ENCODE measurements at regions not wholly inside any gene's neighbourhood (a gene's known extent, or its start where the extent isn't known, plus 50 kb on each side); places are given as distances from the start of the nearest gene placed in this dataset.
"Not testable (repeated sequence)": the region's sequence is repeated elsewhere in the genome, so short reads cannot be mapped to it uniquely, and the experiment has no call there.

DNA sequence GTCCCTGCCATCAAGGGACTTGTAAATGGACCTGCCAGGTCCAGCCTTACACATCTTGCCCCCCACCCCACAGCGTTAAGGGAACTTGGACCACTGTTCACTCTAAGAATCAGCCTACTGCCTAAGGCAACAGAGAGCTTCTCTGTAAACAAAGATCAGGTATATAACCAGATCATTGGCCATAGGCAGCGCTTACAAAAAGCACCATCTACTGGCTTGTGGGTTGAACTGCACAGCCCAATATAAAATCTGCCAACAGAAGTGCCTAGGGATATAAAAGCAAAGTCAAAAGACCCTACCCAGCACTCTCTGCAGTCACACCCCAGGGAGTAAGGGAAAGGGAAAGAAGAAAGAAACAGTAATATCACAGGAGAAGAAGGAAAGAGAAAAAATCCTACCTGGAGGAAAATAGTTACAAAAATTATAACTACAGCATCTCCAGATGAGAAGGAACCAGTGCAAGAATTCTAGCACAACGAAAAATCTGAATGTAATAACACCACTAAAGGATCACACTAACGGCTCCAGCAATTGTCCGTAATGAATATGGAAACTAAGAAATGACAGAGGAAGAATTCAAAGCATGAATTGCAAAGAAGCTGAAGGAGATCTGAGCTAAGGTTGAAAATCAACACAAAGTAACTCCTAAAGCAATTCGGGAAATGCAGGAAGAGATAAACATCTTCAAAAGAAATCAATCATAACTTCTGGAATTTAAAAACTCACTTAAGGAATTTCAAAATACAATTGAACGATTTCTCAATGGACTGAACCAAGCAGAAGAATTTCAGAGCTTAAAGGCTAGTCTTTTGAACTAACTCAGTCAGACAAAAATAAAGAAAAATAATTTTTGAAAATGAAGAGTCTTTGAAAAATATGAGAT lies 95.2 kb upstream of the PCED1B start:
- DNase-seq (ENCODE audit: low read depth in 3 of 3): peak in 2 of 3 experiments; percentile 0 to 8

DNA sequence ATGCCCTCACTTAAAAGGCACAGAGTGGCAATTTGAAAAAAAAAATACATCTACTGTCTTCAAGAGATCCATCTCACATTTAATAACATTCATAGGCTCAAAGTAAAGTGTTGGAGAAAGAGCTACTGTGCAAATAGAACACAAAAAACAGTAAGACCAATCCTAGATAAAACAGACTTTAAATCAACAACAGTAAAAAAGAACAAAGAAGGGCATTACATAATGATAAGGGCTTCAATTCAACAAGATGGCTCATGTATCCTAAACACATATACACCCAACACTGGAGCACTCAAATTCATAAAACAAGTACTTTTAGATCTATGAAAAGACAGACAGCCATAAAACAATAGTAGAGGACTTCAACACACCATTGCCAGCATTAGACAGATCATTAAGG lies 93.6 kb upstream of the PCED1B start:
- DNase-seq (ENCODE audit: low read depth in 3 of 3): no peak

DNA sequence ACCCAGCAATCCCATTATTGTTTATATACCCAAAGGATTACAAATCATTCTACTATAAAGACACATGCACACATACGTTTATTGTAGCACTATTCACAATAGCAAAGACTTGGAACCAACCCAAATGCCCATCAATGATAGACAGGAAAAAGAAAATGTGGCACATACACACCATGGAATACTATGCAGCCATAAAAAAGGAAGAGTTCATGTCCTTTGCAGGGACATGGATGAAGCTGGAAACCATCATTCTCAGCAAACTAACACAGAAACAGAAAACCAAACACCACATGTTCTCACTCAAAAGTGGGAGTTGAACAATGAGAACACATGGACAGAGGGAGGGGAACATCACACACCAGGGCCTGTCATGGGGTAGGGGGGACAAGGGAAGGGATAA lies 91.3 kb upstream of the PCED1B start:
- DNase-seq (ENCODE audit: low read depth in 3 of 3): not testable (repeated sequence)

DNA sequence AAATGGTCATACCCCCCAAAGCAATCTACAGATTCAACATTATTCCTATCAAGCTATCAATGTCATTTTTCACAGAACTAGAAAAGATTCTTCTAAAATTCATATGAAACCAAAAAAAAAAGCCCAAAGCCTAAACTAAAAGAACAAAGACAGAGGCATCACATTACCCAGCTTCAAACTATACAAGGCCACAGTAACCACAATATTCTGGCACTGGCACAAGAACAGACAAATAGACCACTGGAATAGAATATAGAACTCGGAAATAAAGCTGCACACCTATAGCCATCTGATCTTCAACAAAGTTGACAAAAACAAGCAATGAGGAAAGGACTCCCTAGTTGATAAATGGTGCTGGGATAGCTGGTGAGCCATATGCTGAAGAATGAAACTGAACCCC lies 89.2 kb upstream of the PCED1B start:
- no peak for DNase-seq (ENCODE audit: low read depth in 3 of 3)

DNA sequence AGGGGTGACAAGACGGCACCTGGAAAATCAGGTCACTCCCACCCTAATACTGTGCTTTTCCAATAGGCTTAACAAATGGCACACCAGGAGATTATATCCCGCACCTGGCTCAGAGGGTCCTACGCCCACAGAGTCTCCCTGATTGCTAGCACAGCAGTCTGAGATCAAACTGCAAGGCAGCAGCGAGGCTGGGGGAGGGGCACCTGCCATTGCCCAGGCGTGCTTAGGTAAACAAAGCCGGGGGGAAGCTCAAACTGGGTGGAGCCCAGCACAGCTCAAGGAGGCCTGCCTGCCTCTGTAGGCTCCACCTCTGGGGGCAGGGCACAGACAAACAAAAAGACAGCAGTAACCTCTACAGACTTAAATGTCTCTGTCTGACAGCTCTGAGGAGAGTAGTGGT lies 87.4 kb upstream of the PCED1B start:
- DNase-seq (ENCODE audit: low read depth in 3 of 3): not testable (repeated sequence)

DNA sequence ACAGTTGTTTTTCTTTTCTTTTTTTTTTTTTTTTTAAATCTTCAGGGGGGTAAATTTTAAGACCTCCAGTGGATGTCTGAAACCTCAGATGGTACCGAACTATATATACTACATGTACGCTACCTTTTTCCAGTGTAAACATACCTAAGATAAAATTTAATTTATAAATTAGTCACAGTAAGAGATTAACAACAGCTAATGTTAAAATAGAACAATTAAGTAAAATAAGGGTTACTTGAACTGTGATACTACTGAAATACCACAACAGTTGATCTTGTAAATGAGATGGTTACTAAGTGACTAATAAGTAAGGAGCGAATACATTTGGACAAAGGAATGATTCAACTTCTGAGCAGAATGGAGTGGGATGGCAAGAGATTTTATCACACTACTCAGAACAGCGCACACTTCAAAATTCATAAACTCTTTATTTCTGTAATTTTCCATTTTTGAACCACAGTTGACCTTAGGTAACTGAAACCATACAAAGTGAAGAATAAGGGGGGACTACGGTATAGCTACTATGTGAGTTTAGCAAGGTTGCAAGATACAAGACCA lies 80.5 kb upstream of the PCED1B start:
- no peak for DNase-seq (ENCODE audit: low read depth in 3 of 3)

DNA sequence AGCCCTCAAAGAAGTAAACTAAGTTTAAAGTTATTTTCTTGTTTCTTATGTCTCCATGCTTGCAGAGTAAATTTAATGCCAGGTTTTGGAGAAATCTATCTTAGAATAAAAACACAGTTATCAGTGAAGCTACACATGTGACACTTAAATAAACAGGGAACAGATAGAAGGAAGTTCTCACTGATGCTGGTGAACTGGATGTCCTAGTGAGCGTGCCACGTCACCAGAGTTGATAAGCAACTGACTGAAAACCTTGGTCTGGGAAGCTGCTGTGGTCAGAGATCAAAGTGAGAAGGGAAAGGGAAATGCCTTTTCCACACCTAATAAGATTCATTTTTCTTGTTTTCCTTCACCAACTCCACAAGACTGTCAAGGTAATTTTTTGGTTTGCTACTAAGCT lies 74.8 kb upstream of the PCED1B start:
- DNase-seq (ENCODE audit: low read depth in 3 of 3): no peak

DNA sequence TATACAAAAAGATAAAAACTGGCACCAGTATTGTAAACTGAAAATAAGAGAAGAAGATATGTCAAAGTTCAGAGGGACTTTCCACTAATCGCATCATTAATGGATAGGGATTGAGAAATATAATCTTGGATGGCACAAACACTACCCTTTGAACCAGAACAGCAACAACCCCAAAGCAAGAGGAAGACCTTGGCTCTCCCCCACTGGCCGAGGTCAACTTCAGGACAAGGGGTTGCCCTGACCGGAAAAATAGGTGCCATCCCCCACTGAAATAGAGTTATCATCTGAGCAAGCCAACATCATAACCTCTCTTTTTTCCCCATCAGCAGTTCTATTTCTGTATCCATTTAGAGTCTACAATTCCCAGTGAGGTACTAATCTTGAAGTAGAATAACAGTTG lies 72.4 kb upstream of the PCED1B start:
- no peak for DNase-seq (ENCODE audit: low read depth in 3 of 3)

DNA sequence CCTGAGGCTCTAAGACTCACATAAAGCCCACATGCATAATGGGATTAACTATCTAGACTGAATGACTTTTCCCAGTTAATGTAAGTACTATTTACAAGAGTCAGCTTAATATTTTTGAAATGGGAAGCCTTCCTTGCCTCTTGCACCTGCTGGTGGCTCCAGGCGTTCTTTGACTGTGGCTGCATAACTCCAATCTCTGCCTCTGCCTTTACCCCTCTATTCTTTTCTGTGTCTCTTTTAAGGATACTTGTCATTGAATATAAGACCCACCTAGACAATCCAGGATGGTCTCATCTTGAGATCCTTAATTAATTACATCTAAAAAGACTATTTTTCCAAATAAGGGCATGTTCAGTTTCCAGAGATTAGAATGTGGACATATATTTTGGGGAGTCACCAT lies 66.9 kb upstream of the PCED1B start:
- DNase-seq (ENCODE audit: low read depth in 3 of 3): no peak

DNA sequence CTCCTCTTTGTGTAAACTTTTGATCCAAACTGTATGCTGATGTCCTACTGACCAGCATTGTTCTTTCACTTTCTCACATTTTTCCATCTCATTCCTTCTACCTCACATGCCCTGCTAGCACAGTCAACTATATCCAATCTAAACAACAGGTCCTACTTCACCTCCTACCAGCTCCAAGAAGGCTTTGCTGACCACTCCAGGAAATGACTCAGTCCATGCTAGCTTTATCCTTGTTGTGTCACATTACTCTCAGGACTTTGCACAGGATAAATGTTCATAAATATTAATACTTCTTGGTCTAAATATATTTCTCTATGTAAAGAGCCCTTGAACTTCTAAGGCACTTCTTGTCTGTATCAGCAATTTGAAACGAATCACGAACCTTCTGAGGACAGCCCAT lies 64.9 kb upstream of the PCED1B start:
- DNase-seq (ENCODE audit: low read depth in 3 of 3): no peak

DNA sequence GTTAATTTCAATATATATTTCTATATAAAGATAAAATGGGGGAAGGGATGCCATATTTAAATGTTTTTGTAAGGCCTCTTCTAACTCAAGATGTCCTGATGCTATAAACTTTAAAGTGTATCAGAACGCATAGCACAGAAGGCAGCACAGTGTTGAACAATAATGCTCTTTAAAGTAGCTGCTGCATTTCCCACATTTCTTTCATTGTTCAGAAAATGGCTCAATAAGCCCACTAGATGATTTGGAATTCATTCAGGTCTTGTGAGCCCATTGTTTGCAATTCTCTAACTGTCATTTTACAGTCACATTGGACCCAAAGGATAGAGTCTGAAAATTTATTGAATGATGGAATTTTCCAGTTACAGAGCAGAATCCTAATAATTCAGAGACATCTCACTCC lies 64.0 kb upstream of the PCED1B start:
- DNase-seq (ENCODE audit: low read depth in 3 of 3): no peak

DNA sequence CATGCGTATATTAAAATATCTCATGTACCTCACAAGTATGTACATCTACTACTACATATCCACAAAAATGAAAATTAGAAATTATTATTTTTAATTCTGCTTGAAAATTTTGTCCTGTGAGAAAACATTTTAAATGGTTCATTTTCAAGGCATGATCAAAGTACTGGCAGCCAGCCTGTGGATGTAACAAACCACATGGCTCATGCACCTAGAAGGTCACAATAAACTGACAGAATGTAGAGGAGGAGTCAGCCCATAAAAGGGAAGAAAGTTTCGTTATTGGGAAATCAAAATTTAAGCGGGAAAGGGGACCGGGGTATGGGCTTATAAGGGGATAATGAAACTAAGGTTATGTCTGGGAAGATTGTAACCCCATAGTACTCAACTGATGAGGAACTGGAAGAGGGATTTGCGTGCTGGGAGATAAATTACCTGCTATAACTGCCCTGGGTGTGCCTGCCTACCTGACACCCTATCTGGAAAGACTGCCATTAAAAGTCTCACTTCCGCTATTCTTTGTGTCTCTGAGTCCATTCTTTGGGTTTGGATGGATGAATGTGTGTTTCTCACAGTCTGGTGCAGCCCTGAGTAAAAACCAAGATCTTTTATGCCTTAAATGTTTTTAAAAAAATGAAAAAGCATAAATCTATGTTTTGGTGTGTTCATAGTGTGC lies 62.2 kb upstream of the PCED1B start:
- no peak for DNase-seq (ENCODE audit: low read depth in 3 of 3)

DNA sequence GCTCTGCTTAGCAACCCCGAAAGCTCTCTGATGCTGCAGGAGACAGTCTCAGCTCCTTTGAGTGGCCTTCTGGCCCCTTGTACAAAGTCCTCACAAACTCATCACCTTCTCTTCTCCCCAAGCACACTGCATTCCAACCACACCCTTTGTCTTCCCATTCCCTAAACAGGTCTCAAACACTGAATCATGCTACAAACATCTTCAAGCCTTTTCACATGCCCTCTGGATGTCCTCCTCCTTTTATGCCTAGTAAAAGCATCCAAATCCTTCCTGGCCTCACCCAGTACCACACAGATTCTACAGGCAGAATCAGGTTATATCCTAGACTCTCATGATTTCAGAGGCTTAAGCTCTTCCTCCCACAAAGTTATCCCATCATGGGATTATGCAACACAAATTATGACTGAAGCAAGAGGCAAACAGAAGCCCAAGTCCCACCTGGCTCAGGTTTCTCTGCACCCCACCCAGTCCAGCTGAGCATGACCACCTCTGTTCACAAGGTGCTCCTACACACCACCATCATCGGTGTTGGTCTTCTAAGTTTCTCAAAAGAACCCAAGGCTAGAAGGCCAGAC lies 61.4 kb upstream of the PCED1B start:
- DNase-seq (ENCODE audit: low read depth in 3 of 3): no peak

DNA sequence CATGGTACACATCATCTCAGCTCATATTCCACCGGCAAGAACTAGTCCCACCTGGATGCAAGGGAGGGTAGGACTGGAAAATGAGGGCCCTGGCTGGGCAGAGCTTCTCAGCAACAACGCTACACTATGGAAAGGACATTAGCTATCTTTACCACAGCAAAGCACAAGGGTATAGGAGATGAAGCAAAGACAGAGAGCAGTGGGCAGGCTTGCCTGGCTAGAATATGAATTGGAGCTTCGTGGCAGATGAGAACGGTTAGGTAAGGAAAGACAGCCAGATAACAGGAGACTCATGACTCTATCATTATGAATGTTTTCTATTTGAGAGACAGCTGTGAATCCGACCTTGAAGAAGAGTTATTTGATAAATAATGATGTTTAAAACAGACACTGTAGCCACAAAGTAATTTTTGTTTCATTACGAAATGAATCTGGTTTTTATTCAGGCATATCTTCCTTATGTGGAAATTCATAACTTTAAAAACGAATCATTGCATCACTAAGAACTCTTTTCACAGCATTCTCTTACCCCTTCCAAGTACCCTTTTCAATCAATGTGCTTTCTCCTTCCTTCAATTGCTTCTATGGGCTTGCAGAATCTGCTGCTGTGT lies 59.1 kb upstream of the PCED1B start:
- DNase-seq (ENCODE audit: low read depth in 3 of 3): no peak

DNA sequence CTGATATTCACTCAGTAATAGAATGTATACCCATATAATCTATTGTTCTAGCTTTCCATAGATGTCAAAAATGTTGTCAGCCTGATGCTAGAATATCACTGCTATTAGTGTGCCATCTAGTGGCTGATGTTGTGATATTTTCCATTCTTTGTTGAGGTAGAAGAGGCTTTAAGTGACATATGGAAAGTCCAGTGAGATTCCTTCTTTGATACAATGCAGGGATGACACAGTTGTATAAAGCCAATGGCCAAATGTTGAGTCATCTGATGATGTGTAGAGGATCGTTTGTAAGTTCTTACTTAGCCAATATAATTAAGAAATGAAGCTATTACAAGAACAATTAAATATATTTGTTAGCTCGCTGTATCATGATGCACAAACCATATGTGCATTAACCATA lies 58.1 kb upstream of the PCED1B start:
- no peak for DNase-seq (ENCODE audit: low read depth in 3 of 3)

DNA sequence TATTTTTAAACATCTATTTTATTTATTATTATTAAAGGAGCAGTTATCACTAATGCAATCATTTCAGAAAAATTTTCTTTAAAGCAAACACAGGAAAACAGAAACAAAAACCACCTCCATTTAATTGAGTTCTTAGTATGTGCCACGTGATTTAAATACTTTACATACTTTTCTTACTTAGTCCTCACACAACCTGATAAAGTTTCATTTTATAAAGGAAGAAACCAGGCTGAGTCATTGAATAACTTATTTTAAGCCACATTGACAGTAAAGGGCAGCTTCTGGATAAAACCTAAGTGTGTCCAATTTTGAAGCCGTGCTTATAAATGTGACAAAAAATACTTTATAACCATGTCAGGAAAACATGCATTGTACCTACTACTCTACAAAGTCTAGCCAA lies 57.1 kb upstream of the PCED1B start:
- DNase-seq (ENCODE audit: low read depth in 3 of 3): no peak

DNA sequence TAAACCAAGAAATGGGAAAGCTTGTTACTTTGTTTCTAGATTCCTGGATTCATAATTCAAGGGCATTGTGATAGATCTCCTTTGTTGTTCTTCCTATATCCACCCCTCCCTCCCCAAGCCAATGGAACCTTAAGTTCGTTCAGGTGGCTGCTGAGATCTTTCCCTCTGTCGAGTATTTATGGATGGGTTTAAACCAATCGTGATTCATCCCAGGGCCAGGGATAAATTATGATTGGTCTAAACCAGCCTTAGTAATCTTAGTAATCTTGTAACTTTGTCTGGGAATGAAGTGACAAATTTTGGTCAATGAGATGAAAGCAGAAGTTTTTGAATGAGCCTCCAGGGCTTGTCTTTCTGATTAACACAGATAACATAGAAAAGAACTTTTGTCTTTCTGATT lies 56.1 kb upstream of the PCED1B start:
- no peak for DNase-seq (ENCODE audit: low read depth in 3 of 3)

DNA sequence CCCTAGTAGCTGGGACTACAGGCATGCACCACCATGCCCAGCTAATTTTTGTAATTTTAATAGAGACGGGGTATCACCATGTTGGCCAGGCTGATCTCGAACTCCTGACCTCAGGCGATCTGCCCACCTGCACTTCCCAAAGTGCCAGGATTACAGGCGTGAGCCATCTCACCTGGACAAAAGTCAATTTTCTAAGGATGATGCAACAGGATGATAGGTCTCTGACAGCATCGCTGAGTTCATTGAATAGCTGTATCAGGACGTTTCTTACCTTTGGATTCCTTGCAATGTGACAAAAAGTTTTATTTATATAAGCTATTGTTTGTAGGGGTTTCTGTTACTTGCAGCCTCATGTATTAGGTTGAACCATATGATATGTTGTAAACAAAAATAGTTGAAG lies 55.5 kb upstream of the PCED1B start:
- no peak for DNase-seq (ENCODE audit: low read depth in 3 of 3)

DNA sequence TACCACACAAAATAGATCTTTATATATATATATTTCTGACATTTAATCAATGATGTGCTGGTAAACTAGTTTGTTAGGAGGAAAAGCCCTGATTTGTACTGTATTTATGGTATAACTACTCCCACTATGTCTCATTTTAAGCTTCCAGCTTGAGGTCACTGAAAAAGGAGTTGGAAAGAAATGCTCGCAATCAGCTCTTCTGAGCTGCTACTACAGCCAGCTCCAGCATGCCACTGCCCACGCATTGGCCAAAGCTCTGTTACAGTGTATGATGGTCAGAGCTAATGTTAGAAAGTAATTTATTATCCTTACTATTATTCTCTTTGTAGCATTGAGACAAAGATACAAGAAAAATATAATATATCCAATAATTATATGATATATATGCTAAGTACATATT lies 55.0 kb upstream of the PCED1B start:
- DNase-seq (ENCODE audit: low read depth in 3 of 3): no peak

DNA sequence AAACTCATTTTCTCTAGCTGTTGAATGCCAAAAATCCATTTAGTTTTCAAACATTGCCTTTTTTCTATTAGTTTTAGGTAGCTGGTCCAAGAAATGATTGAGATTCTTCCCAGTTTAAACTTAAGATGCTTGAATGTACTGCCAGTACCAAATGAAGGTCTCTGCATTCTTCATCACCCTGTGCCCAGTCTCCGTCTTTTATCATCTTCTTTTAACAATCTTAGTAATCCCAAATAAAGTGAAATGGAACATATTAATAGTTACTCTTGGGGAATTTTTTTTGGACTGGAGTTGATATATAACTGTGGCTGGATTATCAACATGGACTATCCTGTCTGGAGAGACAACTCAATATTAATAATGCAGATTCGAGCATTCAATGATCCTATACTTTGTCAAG lies 54.1 kb upstream of the PCED1B start:
- no peak for DNase-seq (ENCODE audit: low read depth in 3 of 3)

DNA sequence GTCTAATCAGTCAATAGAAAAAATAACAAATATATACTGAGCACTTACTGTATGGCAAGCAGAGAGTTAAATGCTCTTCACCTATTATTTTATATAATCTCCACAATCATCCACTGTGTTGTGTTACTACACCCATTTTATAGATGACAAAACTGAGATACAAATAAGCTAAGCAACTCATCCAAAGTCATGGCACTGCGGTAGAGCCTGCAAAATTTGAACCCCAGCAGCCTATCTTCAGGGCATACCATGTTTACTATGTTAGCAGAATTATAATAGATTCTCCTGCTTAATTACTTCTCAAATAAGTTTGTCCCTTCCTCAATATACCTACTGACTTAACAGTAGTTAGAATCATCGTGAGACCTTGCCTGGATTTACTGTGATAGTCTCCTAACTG lies 53.6 kb upstream of the PCED1B start:
- DNase-seq (ENCODE audit: low read depth in 3 of 3): no peak

DNA sequence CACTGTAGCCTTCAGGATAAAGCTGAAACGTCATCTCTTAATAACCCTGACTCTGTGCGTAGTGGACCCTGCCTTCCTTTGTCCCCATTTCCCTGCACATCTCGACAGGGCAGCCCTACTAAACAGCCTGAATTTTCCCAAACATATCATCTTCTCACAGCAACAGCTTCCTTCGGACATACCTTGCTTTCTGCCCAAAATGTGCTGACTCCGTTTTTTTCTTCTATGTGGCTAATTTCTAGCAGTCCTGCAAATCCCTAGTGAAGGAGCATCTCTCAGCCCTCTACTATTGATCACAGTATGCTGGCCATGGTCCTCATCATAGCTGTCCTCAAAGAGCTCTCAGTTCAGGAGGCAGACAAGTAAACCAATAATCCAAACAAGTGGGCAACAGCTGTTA lies 53.1 kb upstream of the PCED1B start:
- no peak for DNase-seq (ENCODE audit: low read depth in 3 of 3)
